HG03045 (cell line): ENCODE measurements at regions not wholly inside any gene's neighbourhood (a gene's known extent, or its start where the extent isn't known, plus 50 kb on each side); places are given as distances from the start of the nearest gene placed in this dataset.

ENCODE experiments used
- ATAC-seq: cut with Tn5 transposase; IDR thresholded peaks from one replicate; pipeline ENCODE4 v1.9.1; 2021; ENCODE audit warnings: mild to moderate bottlenecking, moderate library complexity; ENCODE audit not compliant: unreplicated experiment

GRCh38 chr10:121096617-121097431 lies 245.7 kb downstream of the WDR11 start:
- ATAC-seq: no peak

DNA sequence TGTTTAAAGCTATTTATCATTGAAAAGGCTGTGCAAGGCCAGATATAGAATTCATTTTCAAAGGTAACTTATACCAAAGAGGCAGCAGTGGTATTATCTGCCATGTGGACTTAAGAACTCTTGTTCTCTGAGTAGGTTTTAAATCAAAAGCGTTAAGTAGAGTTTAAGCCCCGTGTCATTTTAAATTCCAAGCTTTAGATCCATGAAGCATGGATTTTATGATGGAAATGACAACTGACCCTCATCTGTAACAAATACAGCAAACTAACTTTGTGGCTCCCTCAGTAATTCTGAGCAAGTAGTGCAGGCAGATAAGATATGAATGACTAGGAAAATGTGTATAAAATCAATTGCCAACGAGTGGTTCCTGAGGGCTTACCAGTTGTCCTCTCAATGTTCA lies 247.0 kb downstream of the WDR11 start:
- no peak for ATAC-seq

- no peak for ATAC-seq
Measured at GRCh38 chr10:121098751-121099150, 247.6 kb downstream of the WDR11 start.

DNA sequence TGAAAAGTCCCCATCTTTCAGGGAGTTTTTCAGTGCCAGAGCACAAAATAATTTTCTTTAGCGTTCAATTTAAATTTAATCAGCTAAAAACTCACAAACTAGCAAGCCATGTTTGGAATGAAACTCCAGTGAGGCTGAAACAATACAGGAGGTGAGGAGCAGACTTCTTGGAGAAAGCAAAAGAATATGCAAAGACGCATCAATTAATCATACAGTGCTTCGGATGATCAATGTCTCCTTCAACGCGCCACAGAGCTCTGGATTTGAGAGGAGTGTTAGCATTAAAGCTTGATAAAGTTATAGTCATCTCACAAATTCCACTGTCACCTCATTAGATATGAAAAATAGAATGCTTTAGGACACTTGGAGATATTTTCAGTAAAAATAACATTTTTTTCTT lies 248.0 kb downstream of the WDR11 start:
- ATAC-seq: no peak

- no peak for ATAC-seq
Measured at GRCh38 chr10:121099592-121099991, 248.4 kb downstream of the WDR11 start.

- ATAC-seq: no peak
Measured at GRCh38 chr10:121101561-121101960, 250.4 kb downstream of the WDR11 start.

DNA sequence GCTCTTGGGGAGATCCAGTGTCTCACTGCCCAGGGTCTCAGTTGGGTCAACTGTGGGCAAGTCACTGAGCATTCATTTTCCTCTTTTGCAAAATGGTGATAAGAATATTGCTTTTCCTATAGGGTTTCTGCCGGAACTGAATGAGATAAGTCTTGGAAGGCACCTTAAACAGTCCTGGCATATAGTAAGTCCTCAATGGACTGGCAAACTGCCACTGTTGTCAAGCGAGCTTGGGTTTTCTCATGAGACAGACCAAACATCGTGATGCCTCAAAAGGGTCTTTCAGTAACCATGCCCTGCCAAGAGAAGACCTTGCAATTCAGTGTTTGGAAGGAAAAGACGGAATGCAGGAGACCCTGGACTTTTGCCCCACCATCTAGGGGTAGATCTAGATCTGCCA lies 251.5 kb downstream of the WDR11 start:
- ATAC-seq: no peak

GRCh38 chr10:121104476-121105111 lies 253.4 kb downstream of the WDR11 start:
- ATAC-seq: no peak

DNA sequence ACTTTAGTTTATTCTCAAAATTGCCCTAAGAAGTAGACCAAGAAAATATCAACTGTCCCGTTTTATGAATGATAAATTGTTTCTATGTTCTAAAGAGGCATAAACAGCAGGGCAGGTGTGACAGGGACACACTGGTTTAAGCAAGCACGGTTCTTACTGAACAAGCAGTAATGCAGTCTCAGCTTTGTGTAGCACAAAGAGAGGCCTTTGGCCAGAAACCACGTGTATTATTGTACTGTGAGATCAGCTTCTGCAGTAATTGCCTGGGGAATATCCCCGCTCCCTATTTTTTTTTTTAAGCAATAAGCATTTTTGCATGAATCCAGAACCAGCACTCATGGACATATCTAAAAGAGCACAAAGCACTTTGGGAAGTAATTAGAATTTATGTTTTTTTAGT lies 255.4 kb downstream of the WDR11 start:
- ATAC-seq: no peak

- ATAC-seq: no peak
Measured at GRCh38 chr10:121108051-121108450, 256.9 kb downstream of the WDR11 start.

GRCh38 chr10:121110369-121110768 lies 259.2 kb downstream of the WDR11 start:
- ATAC-seq: no peak

DNA sequence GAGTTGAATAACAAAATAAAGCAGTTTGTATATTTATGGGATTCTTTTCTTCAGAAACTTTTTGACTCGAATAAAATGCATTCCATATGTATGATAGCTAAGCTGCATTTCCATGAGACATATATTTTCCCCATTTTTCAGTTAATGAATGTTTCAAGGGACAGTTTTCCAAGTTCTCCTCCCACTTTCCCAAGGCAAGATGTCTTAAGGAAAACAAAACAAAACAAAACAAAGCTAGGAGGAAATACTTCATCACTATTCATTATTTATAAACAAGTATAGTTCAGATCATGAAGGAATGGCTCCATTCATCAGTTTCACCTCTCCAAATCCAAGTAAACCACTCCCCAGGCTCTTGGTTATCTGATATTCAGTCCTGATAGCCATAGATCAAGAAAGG lies 261.0 kb downstream of the WDR11 start:
- no peak for ATAC-seq

- ATAC-seq: no peak
Measured at GRCh38 chr10:121112579-121113384, 261.6 kb downstream of the WDR11 start.

GRCh38 chr10:121113385-121113696 lies 262.2 kb downstream of the WDR11 start:
- no peak for ATAC-seq

- no peak for ATAC-seq
Measured at GRCh38 chr10:121113911-121114310, 262.7 kb downstream of the WDR11 start.

- ATAC-seq: no peak
Measured at GRCh38 chr10:121115154-121115553, 264.0 kb downstream of the WDR11 start.

- ATAC-seq: no peak
Measured at GRCh38 chr10:121121462-121121861, 270.3 kb downstream of the WDR11 start.

GRCh38 chr10:121127151-121127906 lies 276.2 kb downstream of the WDR11 start:
- no peak for ATAC-seq

GRCh38 chr10:121128164-121128563 lies 277.0 kb downstream of the WDR11 start:
- no peak for ATAC-seq

DNA sequence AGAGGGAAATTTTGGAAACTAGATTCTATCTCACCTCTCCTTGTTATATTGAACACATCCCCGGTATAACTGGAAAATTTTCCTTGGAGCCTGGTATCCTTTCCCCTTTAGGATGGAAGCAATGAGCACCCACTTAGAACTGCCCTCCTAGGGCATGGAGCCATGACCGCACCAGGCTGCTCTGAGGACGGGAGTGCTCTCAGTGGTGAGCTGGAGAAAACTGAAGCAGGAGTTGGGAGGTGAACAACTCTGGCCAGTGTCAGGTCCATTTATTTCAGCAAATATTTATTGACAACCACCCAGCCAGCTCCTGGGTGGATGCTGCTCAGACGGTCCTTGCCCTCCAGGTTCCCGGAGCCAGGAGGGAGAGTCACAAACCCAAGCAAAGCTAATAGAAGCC lies 278.1 kb downstream of the WDR11 start:
- ATAC-seq: no peak

GRCh38 chr10:121130382-121130781 lies 279.2 kb downstream of the WDR11 start:
- no peak for ATAC-seq
